SJSA1 (cell line): ENCODE measurements at regions not wholly inside any gene's neighbourhood (a gene's known extent, or its start where the extent isn't known, plus 50 kb on each side); places are given as distances from the start of the nearest gene placed in this dataset.

Experiments used
- DNase-seq, 2 experiments: peaks; one replicate each; pipeline ENCODE4 v3.0.0-alpha.2; 2015 to 2020; ENCODE audit warnings: low spot score in 2 of 2, low read depth in 1 of 2
- H3K27ac ChIP-seq: fragments of 250-450 bp; sonication (Bioruptor Pico); 2 replicates; pipeline ENCODE4 v1.5.1; 2020; ENCODE audit warnings: mild to moderate bottlenecking, moderate library complexity
- H3K27me3 ChIP-seq: fragments of 250-450 bp; sonication (Bioruptor Pico); replicated peaks from 2 replicates; pipeline ENCODE4 v1.5.1; 2020; ENCODE audit warnings: mild to moderate bottlenecking, moderate library complexity
- H3K36me3 ChIP-seq: fragments of 250-450 bp; sonication (Bioruptor Pico); 2 replicates; pipeline ENCODE4 v1.5.1; 2020; ENCODE audit warnings: mild to moderate bottlenecking
- H3K4me1 ChIP-seq: fragments of 250-450 bp; sonication (Bioruptor Pico); replicated peaks from 2 replicates; pipeline ENCODE4 v1.6.1; 2021; ENCODE audit warnings: mild to moderate bottlenecking
- H3K4me3 ChIP-seq: fragments of 250-450 bp; sonication (Bioruptor Pico); 2 replicates; pipeline ENCODE4 v1.5.1; 2020; ENCODE audit warnings: mild to moderate bottlenecking
- H3K9me3 ChIP-seq: fragments of 250-450 bp; sonication (Bioruptor Pico); replicated peaks from 2 replicates; pipeline ENCODE4 v1.5.1; 2020; ENCODE audit warnings: mild to moderate bottlenecking

GRCh38 chr2:120871881-120872620, 136.4 kb downstream of the GLI2 start:
- H3K4me1 ChIP-seq: peaks cover 20% of the 10 kb centered on the region
- no peak overlapping the region for H3K4me3 ChIP-seq
- DNase-seq: no peak
- H3K27me3 ChIP-seq: no peaks in the 10 kb centered on the region
- 0 out of 2 replicates have a peak, but pooled peaks cover 3% of the 10 kb centered on the region for H3K36me3 ChIP-seq
- H3K9me3 ChIP-seq: no peaks in the 10 kb centered on the region
- no peak overlapping the region for H3K27ac ChIP-seq

- Histone ChIP-seq H3K4me3 (no peak overlapping the region), H3K36me3 (peaks cover 6% of the 10 kb centered on the region; the same call in 1 of the 2 replicates), H3K4me1 (no peaks in the 10 kb centered on the region), H3K9me3 (no peaks in the 10 kb centered on the region), H3K27ac (no peak overlapping the region), H3K27me3 (no peaks in the 10 kb centered on the region)
- no peak for DNase-seq
Observed at GRCh38 chr2:120873958-120874887, 138.6 kb downstream of the GLI2 start.

DNA sequence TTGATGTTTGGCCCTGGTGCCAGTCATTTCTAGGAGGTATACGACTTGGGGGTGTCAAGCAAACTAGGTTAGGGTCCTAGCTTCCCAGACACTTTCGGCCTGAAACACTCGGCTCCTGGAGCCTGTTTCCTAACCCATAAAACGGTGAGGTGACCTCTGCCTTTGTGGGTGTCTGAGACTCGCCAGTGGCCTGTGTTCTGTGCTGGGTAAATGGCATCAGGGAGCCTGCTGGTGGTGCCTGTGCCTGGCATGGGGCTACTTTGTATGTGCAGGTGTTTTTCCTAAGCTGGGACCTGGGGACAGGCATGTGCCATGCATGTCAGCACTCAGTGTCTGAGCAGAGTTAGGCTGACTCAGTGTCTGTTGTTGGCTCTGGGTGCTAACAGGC, 139.2 kb downstream of the GLI2 start:
- no peak overlapping the region for H3K27ac ChIP-seq
- no peak for DNase-seq
- peaks cover 6% of the 10 kb centered on the region; the same call in 1 of the 2 replicates for H3K36me3 ChIP-seq
- no peaks in the 10 kb centered on the region for H3K4me1 ChIP-seq
- no peaks in the 10 kb centered on the region for H3K27me3 ChIP-seq
- no peaks in the 10 kb centered on the region for H3K9me3 ChIP-seq
- H3K4me3 ChIP-seq: no peak overlapping the region

GRCh38 chr2:120875431-120875830, 139.8 kb downstream of the GLI2 start:
- Histone ChIP-seq H3K4me1 (peaks cover 3% of the 10 kb centered on the region; the same call in 1 of the 2 replicates), H3K9me3 (no peaks in the 10 kb centered on the region), H3K27ac (no peak overlapping the region), H3K4me3 (no peak overlapping the region), H3K36me3 (peaks cover 6% of the 10 kb centered on the region; the same call in 1 of the 2 replicates), H3K27me3 (no peaks in the 10 kb centered on the region)
- no peak for DNase-seq

GRCh38 chr2:120876526-120877280, 141.0 kb downstream of the GLI2 start:
- Histone ChIP-seq H3K36me3 (peaks cover 3% of the 10 kb centered on the region; the same call in 1 of the 2 replicates), H3K27ac (no peak overlapping the region), H3K4me3 (no peak overlapping the region), H3K4me1 (peaks cover 5% of the 10 kb centered on the region; the same call in 1 of the 2 replicates), H3K27me3 (no peaks in the 10 kb centered on the region), H3K9me3 (no peaks in the 10 kb centered on the region)
- no peak for DNase-seq

GRCh38 chr2:120877409-120877808, 141.7 kb downstream of the GLI2 start:
- no peak for DNase-seq
- Histone ChIP-seq H3K27ac (no peak overlapping the region), H3K27me3 (no peaks in the 10 kb centered on the region), H3K4me1 (peaks cover 5% of the 10 kb centered on the region; the same call in 1 of the 2 replicates), H3K4me3 (no peak overlapping the region), H3K9me3 (no peaks in the 10 kb centered on the region), H3K36me3 (peaks cover 3% of the 10 kb centered on the region; the same call in 1 of the 2 replicates)

- no peak for DNase-seq
- Histone ChIP-seq H3K36me3 (peaks cover 3% of the 10 kb centered on the region; the same call in 1 of the 2 replicates), H3K9me3 (no peaks in the 10 kb centered on the region), H3K27me3 (no peaks in the 10 kb centered on the region), H3K27ac (no peak overlapping the region), H3K4me3 (no peak overlapping the region), H3K4me1 (peaks cover 5% of the 10 kb centered on the region; the same call in 1 of the 2 replicates)
Observed at GRCh38 chr2:120878970-120879369, 143.3 kb downstream of the GLI2 start.

DNA sequence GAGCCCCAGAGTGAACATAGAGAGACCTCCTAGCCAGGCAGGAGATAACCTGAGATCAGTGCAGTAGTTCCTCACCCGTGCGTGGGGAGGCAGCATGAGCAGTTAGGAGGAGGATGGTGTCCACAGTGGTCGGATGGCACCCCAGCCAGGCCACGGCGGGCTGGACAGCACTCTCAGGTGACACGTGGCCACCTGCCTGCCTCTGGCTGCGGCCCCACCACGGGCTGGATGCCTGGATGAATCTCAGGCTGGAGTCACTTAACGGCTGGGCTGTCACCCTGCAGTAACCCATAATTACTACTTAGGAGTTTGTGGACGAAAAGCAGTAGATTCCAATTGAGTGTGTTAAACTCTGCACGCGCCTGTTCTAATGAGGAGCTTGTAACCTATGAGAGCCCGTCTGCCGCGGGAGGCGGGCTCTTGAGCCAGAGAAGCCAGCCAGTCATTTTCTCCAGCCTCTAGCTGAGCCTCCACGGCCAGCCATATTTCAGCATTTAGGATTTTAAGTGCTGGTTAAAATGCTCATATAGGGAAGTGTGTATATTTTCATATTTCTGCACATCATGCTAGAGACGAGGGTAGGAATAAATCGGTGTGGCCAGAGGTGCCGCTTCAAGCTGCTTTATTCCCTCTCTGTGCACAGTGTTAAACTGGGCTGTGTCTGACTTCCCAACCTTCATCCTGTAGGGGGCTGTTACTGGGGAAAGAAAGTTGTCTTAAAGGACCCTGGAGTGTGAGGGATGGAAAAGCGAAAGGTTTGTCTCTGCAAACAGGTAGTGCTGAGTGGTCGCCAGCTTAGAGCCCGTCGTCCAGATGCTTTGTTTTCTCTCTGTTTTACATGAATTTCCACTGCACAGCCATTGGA, 144.0 kb downstream of the GLI2 start:
- Histone ChIP-seq H3K4me1 (peaks cover 5% of the 10 kb centered on the region; the same call in 1 of the 2 replicates), H3K27ac (no peak overlapping the region), H3K27me3 (no peaks in the 10 kb centered on the region), H3K9me3 (no peaks in the 10 kb centered on the region), H3K4me3 (no peak overlapping the region), H3K36me3 (peaks cover 3% of the 10 kb centered on the region; the same call in 1 of the 2 replicates)
- no peak for DNase-seq

GRCh38 chr2:120880381-120880780, 144.7 kb downstream of the GLI2 start:
- no peak overlapping the region for H3K27ac ChIP-seq
- peaks cover 5% of the 10 kb centered on the region; the same call in 1 of the 2 replicates for H3K4me1 ChIP-seq
- DNase-seq: no peak
- H3K9me3 ChIP-seq: no peaks in the 10 kb centered on the region
- H3K4me3 ChIP-seq: no peak overlapping the region
- H3K36me3 ChIP-seq: peaks cover 3% of the 10 kb centered on the region
- H3K27me3 ChIP-seq: no peaks in the 10 kb centered on the region

DNA sequence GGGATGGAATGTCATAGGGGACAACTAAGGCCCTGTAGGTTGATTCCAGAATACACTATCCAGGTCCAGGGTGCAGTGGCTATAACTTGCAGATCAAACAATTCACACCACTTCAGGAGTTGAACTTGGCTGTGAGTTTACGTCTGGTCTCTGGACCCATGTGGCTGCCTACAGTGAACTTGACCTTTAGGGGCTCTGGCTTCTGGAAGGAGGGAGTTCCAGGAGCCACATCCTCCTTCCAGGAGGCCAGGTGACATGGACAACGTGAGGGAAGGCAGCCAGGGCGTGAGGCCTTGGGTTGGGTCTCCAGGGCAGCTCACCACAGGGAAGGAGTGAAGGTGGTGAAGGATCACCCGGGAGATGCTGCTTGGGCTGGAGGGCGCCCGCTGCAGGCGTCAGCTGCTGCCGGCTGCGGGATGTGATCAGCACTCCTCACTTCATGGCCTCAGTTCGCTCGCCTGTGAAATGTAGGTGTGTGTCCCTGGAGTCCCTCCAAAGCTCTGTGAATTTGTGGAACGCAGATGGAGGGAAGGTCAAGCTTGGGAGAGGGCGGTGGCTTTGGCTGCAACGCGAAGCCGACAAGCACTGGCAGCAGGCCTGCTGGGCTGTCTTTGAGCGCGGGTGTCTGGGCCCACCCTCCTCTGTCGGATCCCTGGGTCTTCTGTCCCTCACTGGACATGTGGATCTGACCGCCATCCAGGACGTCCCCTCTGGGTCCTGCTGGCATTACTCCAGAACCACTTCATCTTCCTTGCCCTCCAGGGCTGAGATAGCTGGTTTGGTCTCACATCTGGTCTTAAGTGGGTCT, 146.5 kb downstream of the GLI2 start:
- Histone ChIP-seq H3K4me3 (no peak overlapping the region), H3K27ac (no peak overlapping the region), H3K4me1 (peaks cover 5% of the 10 kb centered on the region; the same call in 1 of the 2 replicates), H3K36me3 (peaks cover 6% of the 10 kb centered on the region), H3K27me3 (no peaks in the 10 kb centered on the region), H3K9me3 (no peaks in the 10 kb centered on the region)
- DNase-seq: no peak

DNA sequence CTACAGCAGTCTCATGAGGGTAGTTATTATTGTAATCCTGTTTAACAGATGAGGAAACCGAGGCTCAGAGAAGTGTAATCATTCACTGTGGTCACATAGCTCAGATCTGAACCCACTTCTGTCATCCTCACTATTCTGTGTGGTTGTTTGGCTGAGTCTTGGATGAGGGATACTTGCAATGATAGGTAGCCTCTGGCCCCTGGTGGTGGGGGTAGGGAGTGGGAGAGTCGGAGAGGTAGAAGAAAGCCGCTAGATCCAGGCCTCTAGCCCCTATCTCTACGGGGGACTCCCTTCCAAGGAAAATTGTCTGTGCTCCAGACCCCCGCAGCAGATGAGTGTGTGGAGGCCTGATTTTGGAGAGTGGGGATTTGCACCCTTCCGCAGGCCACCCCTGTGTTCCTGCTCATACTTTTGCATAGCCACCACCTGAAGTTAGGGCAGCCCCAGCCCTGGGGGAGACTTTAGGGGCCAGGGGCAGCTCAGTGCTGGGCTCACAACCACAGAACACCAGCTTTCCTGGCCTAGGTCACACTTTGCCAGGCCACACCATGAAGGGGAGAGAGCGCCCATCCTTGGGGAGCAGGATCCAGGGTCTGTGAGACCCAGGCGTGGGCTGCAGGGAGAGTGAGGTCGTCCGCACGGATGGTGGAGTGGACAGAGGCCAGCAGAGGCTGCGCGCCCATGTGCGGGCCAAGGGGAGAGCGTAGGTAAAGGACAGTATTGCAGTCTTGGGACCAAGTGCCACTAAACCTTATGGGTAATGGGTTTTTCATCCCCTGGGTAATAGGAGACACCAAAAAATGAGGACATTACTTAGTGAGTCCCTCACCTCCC, 148.2 kb downstream of the GLI2 start:
- Histone ChIP-seq H3K4me3 (no peak overlapping the region), H3K27ac (no peak overlapping the region), H3K9me3 (no peaks in the 10 kb centered on the region), H3K27me3 (no peaks in the 10 kb centered on the region), H3K4me1 (peaks cover 5% of the 10 kb centered on the region; the same call in 1 of the 2 replicates), H3K36me3 (peaks cover 3% of the 10 kb centered on the region; the same call in 1 of the 2 replicates)
- no peak for DNase-seq
